ENCODE measurements at regions not wholly inside any gene's neighbourhood (a gene's known extent, or its start where the extent isn't known, plus 50 kb on each side); places are given as distances from the start of the nearest gene placed in this dataset.

- H3K27ac ChIP-seq (ENCODE audit: insufficient read length, low read depth, low read length), result no peak overlapping the region
- H4K91ac ChIP-seq (ENCODE audit: insufficient read length, low read depth, low read length), result no peak overlapping the region
- no peak overlapping the region for H3K4ac ChIP-seq (ENCODE audit: low read depth, low read length)
- H3K56ac ChIP-seq (ENCODE audit: insufficient read length, low read depth, low read length), result no peak overlapping the region
- H3K4me3 Mint-ChIP-seq, result no peak overlapping the region
- H3K4me2 ChIP-seq (ENCODE audit: insufficient read depth, insufficient read length, low read length), result no peak overlapping the region
- no CpG with 5 or more reads among the region's 4 CpGs for WGBS (ENCODE audit: extremely low coverage, insufficient read length, low lambda C conversion rate)
- H3K18ac ChIP-seq (ENCODE audit: insufficient read length, low read depth, low read length), result no peak overlapping the region
- no peaks in the 10 kb centered on the region for H3K79me1 ChIP-seq (ENCODE audit: insufficient read depth, low read depth, low read length, poor library complexity, severe bottlenecking)
- H2BK120ac ChIP-seq (ENCODE audit: low read depth, low read length, poor library complexity, severe bottlenecking), result no peak overlapping the region
- H3K36me3 Mint-ChIP-seq (ENCODE audit: insufficient read depth in 1 of 3, low read depth in 3 of 3), result peaks cover 8 to 18% (median 15%) of the 10 kb centered on the region in 3 experiments
- H4K20me1 ChIP-seq (ENCODE audit: control insufficient read depth, insufficient read depth, insufficient read length), result no peaks in the 10 kb centered on the region
- no peak overlapping the region for H3K14ac ChIP-seq (ENCODE audit: insufficient read depth, low read length)
- H3K27me3 Mint-ChIP-seq (ENCODE audit: low read depth), result no peaks in the 10 kb centered on the region; the same call in 1 of the 2 replicates
- H4K8ac ChIP-seq (replicated peaks; ENCODE audit: insufficient read length, low read depth, low read length), result no peak overlapping the region
- H2AK5ac ChIP-seq (ENCODE audit: insufficient read length, low read length), result no peak overlapping the region
- no peak overlapping the region for H3K9ac ChIP-seq (ENCODE audit: extremely low read depth, insufficient read length, low read length)
- H3K23ac ChIP-seq (ENCODE audit: insufficient read length, low read depth, low read length), result no peak overlapping the region
- H3K23me2 ChIP-seq (ENCODE audit: insufficient read length, low read depth, low read length, poor library complexity, severe bottlenecking), result no peaks in the 10 kb centered on the region
- H4K5ac ChIP-seq (ENCODE audit: insufficient read length, low read depth, low read length), result no peak overlapping the region
- no peak overlapping the region for H3K27ac Mint-ChIP-seq
- peaks cover 17 to 20% of the 10 kb centered on the region in 2 experiments for H3K4me1 Mint-ChIP-seq
- H2BK12ac ChIP-seq (ENCODE audit: insufficient read length, low read depth, low read length), result no peak overlapping the region
- H3K79me2 ChIP-seq (ENCODE audit: insufficient read depth, low read length), result no peaks in the 10 kb centered on the region
- no peak overlapping the region for H2AFZ ChIP-seq (ENCODE audit: low read length)
- H2BK15ac ChIP-seq (ENCODE audit: low read depth, low read length), result no peak overlapping the region
- peaks cover 4% of the 10 kb centered on the region; the same call in 1 of the 2 replicates for H3K4me1 ChIP-seq (ENCODE audit: insufficient read depth, low read length)
- H3T11ph ChIP-seq (ENCODE audit: low read length), result no peak overlapping the region
- no peaks in the 10 kb centered on the region for H3K27me3 ChIP-seq (ENCODE audit: insufficient read depth, low read length)
- H3K9me3 Mint-ChIP-seq, result peaks cover 21 to 37% of the 10 kb centered on the region in 2 experiments
- no peak overlapping the region for H2BK5ac ChIP-seq (ENCODE audit: insufficient read length, low read length)
- H2BK20ac ChIP-seq (ENCODE audit: low read depth, low read length, poor library complexity, severe bottlenecking), result no peak overlapping the region
- TF ChIP-seq, protein P1, sequence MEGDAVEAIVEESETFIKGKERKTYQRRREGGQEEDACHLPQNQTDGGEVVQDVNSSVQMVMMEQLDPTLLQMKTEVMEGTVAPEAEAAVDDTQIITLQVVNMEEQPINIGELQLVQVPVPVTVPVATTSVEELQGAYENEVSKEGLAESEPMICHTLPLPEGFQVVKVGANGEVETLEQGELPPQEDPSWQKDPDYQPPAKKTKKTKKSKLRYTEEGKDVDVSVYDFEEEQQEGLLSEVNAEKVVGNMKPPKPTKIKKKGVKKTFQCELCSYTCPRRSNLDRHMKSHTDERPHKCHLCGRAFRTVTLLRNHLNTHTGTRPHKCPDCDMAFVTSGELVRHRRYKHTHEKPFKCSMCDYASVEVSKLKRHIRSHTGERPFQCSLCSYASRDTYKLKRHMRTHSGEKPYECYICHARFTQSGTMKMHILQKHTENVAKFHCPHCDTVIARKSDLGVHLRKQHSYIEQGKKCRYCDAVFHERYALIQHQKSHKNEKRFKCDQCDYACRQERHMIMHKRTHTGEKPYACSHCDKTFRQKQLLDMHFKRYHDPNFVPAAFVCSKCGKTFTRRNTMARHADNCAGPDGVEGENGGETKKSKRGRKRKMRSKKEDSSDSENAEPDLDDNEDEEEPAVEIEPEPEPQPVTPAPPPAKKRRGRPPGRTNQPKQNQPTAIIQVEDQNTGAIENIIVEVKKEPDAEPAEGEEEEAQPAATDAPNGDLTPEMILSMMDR (conservative IDR thresholded peaks at IDR 0.05), result no peak
- DNase-seq, result no peak
- no peaks in the 10 kb centered on the region for H3K9me3 ChIP-seq (ENCODE audit: control insufficient read depth, low read depth, low read length)
These were observed 459.1 kb downstream of the SH2D1A start for GRCh38 chrX:124805486-124805885.
